OCI-LY7 (cell line): ENCODE measurements at regions not wholly inside any gene's neighbourhood (a gene's known extent, or its start where the extent isn't known, plus 50 kb on each side); places are given as distances from the start of the nearest gene placed in this dataset.

Source experiments
- BruUV-seq: library from RNA; stranded (reverse); fragments of 400-500 nt; replicated peaks from 2 replicates; lab custom pipeline; 2021; lab: Mats Ljungman, UMichigan
- CTCF ChIA-PET: fragments of 300-600 bp; sonication (Branson Sonifier 250); formaldehyde crosslinking; loops from one replicate; lab custom pipeline; 2022; ENCODE audit warnings: antibody characterized with exemption; ENCODE audit not compliant: unreplicated experiment; lab: Charles Lee
- POLR2A ChIA-PET: fragments of 300-600 bp; sonication (Branson Sonifier 250); formaldehyde crosslinking; loops from one replicate; lab custom pipeline; 2022; ENCODE audit warnings: antibody characterized with exemption; lab: Charles Lee
- DNase-seq: peaks from one replicate; pipeline ENCODE4 v3.0.0-alpha.2; 2015; ENCODE audit warnings: low spot score
- H2AFZ ChIP-seq: fragments of 200-600 bp; sonication (generic), shearing (Covaris generic); 2 replicates; pipeline ENCODE4 v1.6.1; 2014; ENCODE audit warnings: mild to moderate bottlenecking, antibody characterized with exemption, low read length, moderate library complexity
- H3K27ac ChIP-seq: fragments of 200-600 bp; sonication (generic); 2 replicates; pipeline ENCODE4 v1.5.1; 2014; ENCODE audit warnings: mixed run types, low read depth, mild to moderate bottlenecking, moderate library complexity, low read length, inconsistent platforms; ENCODE audit not compliant: poor library complexity, severe bottlenecking
- H3K36me3 ChIP-seq: fragments of 200-600 bp; sonication (generic); 2 replicates; pipeline ENCODE4 v1.6.1; 2014; ENCODE audit warnings: mild to moderate bottlenecking, antibody characterized with exemption, low read length, moderate library complexity, mixed read lengths; ENCODE audit not compliant: insufficient read depth
- H3K4me1 ChIP-seq: fragments of 200-600 bp; sonication (generic); 2 replicates; pipeline ENCODE4 v1.5.1; 2014; ENCODE audit warnings: mild to moderate bottlenecking, low read length; ENCODE audit not compliant: insufficient read depth, poor library complexity, severe bottlenecking
- H3K4me2 ChIP-seq: fragments of 200-600 bp; sonication (generic); 2 replicates; pipeline ENCODE4 v1.6.1; 2014; ENCODE audit warnings: mild to moderate bottlenecking, low read length
- H3K4me3 ChIP-seq: fragments of 200-600 bp; sonication (generic); 2 replicates; pipeline ENCODE4 v1.5.1; 2014; ENCODE audit warnings: mild to moderate bottlenecking, low read depth, low read length; ENCODE audit not compliant: poor library complexity, severe bottlenecking
- H3K79me2 ChIP-seq: fragments of 200-600 bp; sonication (generic); 2 replicates; pipeline ENCODE4 v1.6.1; 2016; ENCODE audit warnings: low read depth, mild to moderate bottlenecking, low read length, moderate library complexity, mixed read lengths; ENCODE audit not compliant: insufficient read depth
- H3K9me2 ChIP-seq: fragments of 200-600 bp; sonication (generic); 2 replicates; pipeline ENCODE4 v1.6.1; 2016; ENCODE audit warnings: mild to moderate bottlenecking, low read length, mixed read lengths; ENCODE audit not compliant: insufficient read depth
- H3K9me3 ChIP-seq: fragments of 200-600 bp; sonication (generic); 2 replicates; pipeline ENCODE4 v1.6.1; 2014; ENCODE audit warnings: mild to moderate bottlenecking, mixed run types, low read length, mixed read lengths
- H4K20me1 ChIP-seq: fragments of 200-600 bp; sonication (generic); 2 replicates; pipeline ENCODE4 v1.6.1; 2014; ENCODE audit warnings: mild to moderate bottlenecking, antibody characterized with exemption, low read length, moderate library complexity, mixed read lengths; ENCODE audit not compliant: insufficient read depth
- EZH2phosphoT487 ChIP-seq: fragments of 200-600 bp; sonication (generic); IDR thresholded peaks from 2 replicates; pipeline ENCODE4 v1.6.1; 2018; ENCODE audit warnings: low read depth, borderline replicate concordance, mild to moderate bottlenecking, mixed run types, antibody characterized with exemption, low read length, moderate library complexity, mixed read lengths
- intact Hi-C: fragments of 100-400 bp; cut with micrococcal nuclease; formaldehyde crosslinking; loops from one replicate; pipeline ENCODE4 v1.10.0; 2022; ENCODE audit not compliant: unreplicated experiment
- TF ChIP-seq, protein P1 (sequence below): fragments of 200-600 bp; sonication (generic); conservative IDR thresholded peaks from 2 replicates; pipeline ENCODE4 v1.5.1; 2014; ENCODE audit warnings: mild to moderate bottlenecking, antibody characterized with exemption, low read length, moderate library complexity, mixed read lengths

DNA sequence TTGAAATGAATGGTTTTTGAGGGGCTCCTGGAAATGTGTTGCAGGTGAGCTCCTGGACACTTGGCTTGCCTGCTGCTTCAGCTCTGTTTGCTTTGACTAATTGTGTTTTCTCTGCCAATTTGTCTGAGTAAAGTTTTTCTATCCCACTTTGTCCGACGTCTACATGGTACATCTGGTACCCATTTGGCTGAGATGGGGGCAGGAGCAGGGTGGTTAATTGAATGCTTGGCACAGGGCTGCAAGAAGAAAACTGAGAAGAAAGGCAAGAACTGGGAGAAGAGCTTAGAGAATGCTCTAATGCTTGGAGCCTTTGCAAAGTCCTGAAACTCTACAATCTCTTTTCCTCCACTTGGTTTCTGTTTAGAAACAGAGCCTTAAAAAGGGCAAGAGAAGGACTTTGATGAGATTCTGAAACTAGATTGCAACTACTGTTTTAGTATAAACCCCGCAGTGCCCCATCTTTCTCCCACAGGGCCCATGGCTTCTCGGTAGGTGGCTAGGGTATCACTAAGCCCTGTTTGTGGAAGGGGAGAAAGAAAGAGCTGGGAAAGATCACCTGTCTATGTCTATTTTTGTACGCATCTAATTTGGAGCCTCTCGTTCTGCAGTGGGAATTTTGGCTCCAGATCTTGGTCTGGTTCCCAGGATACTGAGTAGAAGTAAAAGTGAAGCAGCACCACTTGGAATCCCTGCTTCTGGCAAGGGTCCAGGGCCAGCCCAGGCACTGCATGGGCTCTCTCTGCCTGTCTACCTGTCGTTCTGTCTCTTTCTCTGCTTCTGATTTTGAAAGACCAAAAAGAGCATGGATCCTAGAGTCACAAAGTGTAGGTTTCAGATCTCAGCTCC is 214.4 kb downstream of the SEMA6A start:
- TF ChIP-seq, protein P1, sequence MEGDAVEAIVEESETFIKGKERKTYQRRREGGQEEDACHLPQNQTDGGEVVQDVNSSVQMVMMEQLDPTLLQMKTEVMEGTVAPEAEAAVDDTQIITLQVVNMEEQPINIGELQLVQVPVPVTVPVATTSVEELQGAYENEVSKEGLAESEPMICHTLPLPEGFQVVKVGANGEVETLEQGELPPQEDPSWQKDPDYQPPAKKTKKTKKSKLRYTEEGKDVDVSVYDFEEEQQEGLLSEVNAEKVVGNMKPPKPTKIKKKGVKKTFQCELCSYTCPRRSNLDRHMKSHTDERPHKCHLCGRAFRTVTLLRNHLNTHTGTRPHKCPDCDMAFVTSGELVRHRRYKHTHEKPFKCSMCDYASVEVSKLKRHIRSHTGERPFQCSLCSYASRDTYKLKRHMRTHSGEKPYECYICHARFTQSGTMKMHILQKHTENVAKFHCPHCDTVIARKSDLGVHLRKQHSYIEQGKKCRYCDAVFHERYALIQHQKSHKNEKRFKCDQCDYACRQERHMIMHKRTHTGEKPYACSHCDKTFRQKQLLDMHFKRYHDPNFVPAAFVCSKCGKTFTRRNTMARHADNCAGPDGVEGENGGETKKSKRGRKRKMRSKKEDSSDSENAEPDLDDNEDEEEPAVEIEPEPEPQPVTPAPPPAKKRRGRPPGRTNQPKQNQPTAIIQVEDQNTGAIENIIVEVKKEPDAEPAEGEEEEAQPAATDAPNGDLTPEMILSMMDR: no peak
- no peak for TF ChIP-seq EZH2phosphoT487
- no peak overlapping the region for H3K4me3 ChIP-seq
- H3K27ac ChIP-seq: no peak overlapping the region
- no peak overlapping the region for H3K4me2 ChIP-seq
- no peaks in the 10 kb centered on the region for H3K79me2 ChIP-seq
- no TSS peak for BruUV-seq
- no peak for DNase-seq
- no peaks in the 10 kb centered on the region for H3K36me3 ChIP-seq
- no peaks in the 10 kb centered on the region for H3K9me2 ChIP-seq
- intact Hi-C loops: no loop called here
- no peaks in the 10 kb centered on the region for H4K20me1 ChIP-seq
- no peak overlapping the region for H2AFZ ChIP-seq
- ChIA-PET CTCF (no interaction called here), POLR2A (interaction anchor here (0.6 kb wide), 1 partner anchor 185 kb away, joined by 3 read pairs; no protein-coding TSS in a partner anchor)
- H3K4me1 ChIP-seq: peaks cover 14% of the 10 kb centered on the region
- H3K9me3 ChIP-seq: no peaks in the 10 kb centered on the region

DNA sequence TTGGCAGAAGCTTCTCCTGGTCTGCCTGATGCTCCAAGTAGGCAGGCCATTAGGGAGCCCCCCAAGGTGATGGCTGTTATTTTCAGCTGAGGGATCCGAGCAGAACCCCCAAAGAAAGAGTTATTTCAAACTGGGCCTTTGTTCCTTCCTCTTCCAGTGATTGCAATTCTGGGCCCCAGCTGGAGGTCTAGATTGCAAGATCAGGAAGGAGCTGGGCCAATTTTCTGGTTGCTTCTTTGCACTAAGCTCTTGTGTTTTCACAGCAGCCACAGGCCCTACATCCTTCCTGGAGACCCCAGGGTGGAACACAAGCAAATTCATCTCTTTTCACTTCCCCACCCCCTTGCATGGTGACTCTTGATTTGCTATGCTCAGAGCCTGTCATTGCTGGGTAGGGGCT is 215.0 kb downstream of the SEMA6A start:
- no peak overlapping the region for H2AFZ ChIP-seq
- ChIA-PET POLR2A (interaction anchor here (0.6 to 1.4 kb wide), 3 partner anchors 11 to 185 kb away, joined by 3 to 6 read pairs (median 3); no protein-coding TSS in a partner anchor), CTCF (no interaction called here)
- no peaks in the 10 kb centered on the region for H3K9me2 ChIP-seq
- TF ChIP-seq, protein P1: no peak
- no peak for TF ChIP-seq EZH2phosphoT487
- intact Hi-C loops: no loop called here
- no peaks in the 10 kb centered on the region for H3K79me2 ChIP-seq
- H3K4me1 ChIP-seq: peaks cover 14% of the 10 kb centered on the region
- no peak overlapping the region for H3K4me3 ChIP-seq
- BruUV-seq: no TSS peak
- no peaks in the 10 kb centered on the region for H3K36me3 ChIP-seq
- no peak overlapping the region for H3K4me2 ChIP-seq
- no peaks in the 10 kb centered on the region for H3K9me3 ChIP-seq
- no peaks in the 10 kb centered on the region for H4K20me1 ChIP-seq
- no peak for DNase-seq
- no peak overlapping the region for H3K27ac ChIP-seq

DNA sequence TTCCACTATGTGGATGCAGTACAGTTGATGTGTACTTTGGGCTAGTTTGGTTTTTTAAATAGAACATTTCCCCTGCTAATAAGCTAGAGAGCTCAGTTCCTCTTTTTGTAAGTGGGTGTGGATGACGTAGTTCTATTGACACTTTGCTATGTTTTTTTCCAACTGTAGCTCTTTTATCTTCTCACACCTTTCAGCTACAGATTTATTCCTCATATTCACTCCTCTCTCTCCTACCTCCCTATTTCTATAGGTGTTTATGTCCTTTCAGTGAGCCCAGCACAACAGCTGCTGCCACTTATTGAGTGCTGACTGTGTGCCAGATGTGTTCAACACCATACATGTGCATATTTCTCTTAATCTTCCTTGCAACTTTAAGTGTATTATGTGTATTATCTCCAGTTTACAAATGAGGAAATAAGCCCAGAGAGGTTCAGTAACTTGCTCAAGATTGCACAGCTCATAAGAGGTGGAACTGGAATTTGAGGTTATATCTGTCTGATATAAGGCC is 215.7 kb downstream of the SEMA6A start:
- H3K4me1 ChIP-seq: peaks cover 14% of the 10 kb centered on the region
- intact Hi-C loops: no loop called here
- no peaks in the 10 kb centered on the region for H3K9me3 ChIP-seq
- H4K20me1 ChIP-seq: no peaks in the 10 kb centered on the region
- H3K36me3 ChIP-seq: no peaks in the 10 kb centered on the region
- H3K4me2 ChIP-seq: peak overlapping the region; percentile 24
- POLR2A ChIA-PET: interaction anchor here (0.7 to 1.6 kb wide), 9 partner anchors 8 to 1893 kb away, joined by 3 to 11 read pairs (median 3); no protein-coding TSS in a partner anchor
- H3K4me3 ChIP-seq: no peak overlapping the region
- H3K79me2 ChIP-seq: no peaks in the 10 kb centered on the region
- no peak overlapping the region for H3K27ac ChIP-seq
- no peak overlapping the region for H2AFZ ChIP-seq
- no peaks in the 10 kb centered on the region for H3K9me2 ChIP-seq
- CTCF ChIA-PET: interaction anchor here (1.1 kb wide), 1 partner anchor 10 kb away, joined by 3 read pairs; no protein-coding TSS in a partner anchor
- TF ChIP-seq, protein P1: no peak
- TF ChIP-seq EZH2phosphoT487: no peak
- peak; percentile 65 for DNase-seq
- no TSS peak for BruUV-seq
